H1 (cell line): ENCODE measurements at regions not wholly inside any gene's neighbourhood (a gene's known extent, or its start where the extent isn't known, plus 50 kb on each side); places are given as distances from the start of the nearest gene placed in this dataset.

ENCODE experiments used
- CHD7 ChIP-seq: fragments of 300-600 bp; sonication (generic); IDR thresholded peaks from 2 replicates; pipeline ENCODE4 v1.7.1; 2012; ENCODE audit warnings: low read length, moderate library complexity, mild to moderate bottlenecking, inconsistent platforms; ENCODE audit not compliant: insufficient replicate concordance
- GABPA ChIP-seq: IDR thresholded peaks from 2 replicates; pipeline ENCODE4 v1.6.1; 2011; ENCODE audit warnings: mild to moderate bottlenecking, low read length, moderate library complexity, borderline replicate concordance; ENCODE audit not compliant: insufficient read depth
- KDM1A ChIP-seq: fragments of 200-600, 300-600 bp; sonication (generic); IDR thresholded peaks from 2 replicates; pipeline ENCODE4 v1.7.1; 2016; ENCODE audit warnings: mild to moderate bottlenecking, low read length, borderline replicate concordance
- SP2 ChIP-seq: IDR thresholded peaks from 2 replicates; pipeline ENCODE4 v1.6.1; 2012; ENCODE audit warnings: mild to moderate bottlenecking, low read length, inconsistent platforms

GRCh38 chr5:60066502-60066901 is 173.0 kb upstream of the PDE4D start (continued):
- TF ChIP-seq CHD7 (no peak), KDM1A (no peak), SP2 (no peak), GABPA (no peak)
